GM21381 (cell line): ENCODE measurements at regions not wholly inside any gene's neighbourhood (a gene's known extent, or its start where the extent isn't known, plus 50 kb on each side); places are given as distances from the start of the nearest gene placed in this dataset.
"Not testable (repeated sequence)": the region's sequence is repeated elsewhere in the genome, so short reads cannot be mapped to it uniquely, and the experiment has no call there.

Experiments used
- ATAC-seq: cut with Tn5 transposase; IDR thresholded peaks from one replicate; pipeline ENCODE4 v1.9.1; 2021; ENCODE audit warnings: mild to moderate bottlenecking, moderate library complexity; ENCODE audit not compliant: unreplicated experiment

- ATAC-seq = no peak
Observed at GRCh38 chr2:181789827-181790448, 101.6 kb upstream of the ITPRID2 start.

- ATAC-seq = peak; percentile 98
Observed at GRCh38 chr2:181790716-181791649, 100.5 kb upstream of the ITPRID2 start.

GRCh38 chr2:181792906-181793305 is 98.6 kb upstream of the ITPRID2 start:
- ATAC-seq = no peak

- ATAC-seq = no peak
Observed at GRCh38 chr2:181798022-181798421, 93.5 kb upstream of the ITPRID2 start.

- ATAC-seq = not testable (repeated sequence)
Observed at GRCh38 chr2:181802300-181802699, 89.2 kb upstream of the ITPRID2 start.

- ATAC-seq = not testable (repeated sequence)
Observed at GRCh38 chr2:181803903-181804799, 87.4 kb upstream of the ITPRID2 start.

- no peak for ATAC-seq
Observed at GRCh38 chr2:181805228-181806038, 86.1 kb upstream of the ITPRID2 start.

- no peak for ATAC-seq
Observed at GRCh38 chr2:181806039-181806392, 85.5 kb upstream of the ITPRID2 start.

- no peak for ATAC-seq
Observed at GRCh38 chr2:181807526-181807925, 84.0 kb upstream of the ITPRID2 start.

GRCh38 chr2:181810823-181811695 is 80.5 kb upstream of the ITPRID2 start:
- no peak for ATAC-seq

- no peak for ATAC-seq
Observed at GRCh38 chr2:181812106-181812743, 79.3 kb upstream of the ITPRID2 start.

GRCh38 chr2:181814057-181814491 is 77.5 kb upstream of the ITPRID2 start:
- ATAC-seq = no peak

GRCh38 chr2:181817509-181817908 is 74.0 kb upstream of the ITPRID2 start:
- no peak for ATAC-seq

- no peak for ATAC-seq
Observed at GRCh38 chr2:181818058-181818680, 73.4 kb upstream of the ITPRID2 start.

GRCh38 chr2:181818840-181819239 is 72.7 kb upstream of the ITPRID2 start:
- ATAC-seq = no peak

GRCh38 chr2:181821049-181821448 is 70.5 kb upstream of the ITPRID2 start:
- ATAC-seq = no peak

- no peak for ATAC-seq
Observed at GRCh38 chr2:181822097-181822496, 69.4 kb upstream of the ITPRID2 start.

GRCh38 chr2:181823405-181823804 is 68.1 kb upstream of the ITPRID2 start:
- no peak for ATAC-seq
